Activated CD4-positive, alpha-beta memory T cell treated with anti-CD3 and anti-CD28 coated beads, Interleukin-2, amount 10 ng/mL, durations not matched to agents 7 days and 5 days (primary cell): ENCODE measurements at regions not wholly inside any gene's neighbourhood (a gene's known extent, or its start where the extent isn't known, plus 50 kb on each side); places are given as distances from the start of the nearest gene placed in this dataset.

Source experiments
- CTCF ChIA-PET: fragments of 350-600 bp; sonication (Branson Sonifier 250); formaldehyde crosslinking; loops from one replicate; lab custom pipeline; 2021; ENCODE audit warnings: antibody characterized with exemption, inconsistent platforms; lab: Charles Lee
- POLR2A ChIA-PET: fragments of 350-600 bp; sonication (Branson Sonifier 250); formaldehyde crosslinking; loops from one replicate; lab custom pipeline; 2021; ENCODE audit warnings: antibody characterized with exemption; lab: Charles Lee
- DNase-seq: peaks from one replicate; pipeline ENCODE4 v3.0.0-alpha.2; 2020
- H3K27ac Mint-ChIP-seq: one replicate; pipeline ENCODE4 v1.8.0; 2021; ENCODE audit warnings: mild to moderate bottlenecking, mixed read lengths
- H3K27me3 Mint-ChIP-seq: one replicate; pipeline ENCODE4 v1.8.0; 2021; ENCODE audit warnings: mixed read lengths
- H3K36me3 Mint-ChIP-seq: one replicate; pipeline ENCODE4 v1.8.0; 2021; ENCODE audit warnings: low read depth, mixed read lengths
- H3K4me1 Mint-ChIP-seq: one replicate; pipeline ENCODE4 v1.8.0; 2021; ENCODE audit warnings: mixed read lengths
- H3K4me3 Mint-ChIP-seq: one replicate; pipeline ENCODE4 v1.8.0; 2021; ENCODE audit warnings: mild to moderate bottlenecking, mixed read lengths
- H3K9me3 Mint-ChIP-seq: one replicate; pipeline ENCODE4 v1.8.0; 2021; ENCODE audit warnings: mixed read lengths

- Mint-ChIP-seq H3K4me3 (no peak overlapping the region), H3K27ac (no peak overlapping the region), H3K4me1 (no peaks in the 10 kb centered on the region), H3K36me3 (no peaks in the 10 kb centered on the region), H3K9me3 (no peaks in the 10 kb centered on the region), H3K27me3 (peaks cover 11% of the 10 kb centered on the region)
- CTCF ChIA-PET = no interaction called here
- POLR2A ChIA-PET = no interaction called here
- DNase-seq = no peak
Observed at GRCh38 chr5:96245140-96246091, 187.6 kb downstream of the PCSK1 start.

DNA sequence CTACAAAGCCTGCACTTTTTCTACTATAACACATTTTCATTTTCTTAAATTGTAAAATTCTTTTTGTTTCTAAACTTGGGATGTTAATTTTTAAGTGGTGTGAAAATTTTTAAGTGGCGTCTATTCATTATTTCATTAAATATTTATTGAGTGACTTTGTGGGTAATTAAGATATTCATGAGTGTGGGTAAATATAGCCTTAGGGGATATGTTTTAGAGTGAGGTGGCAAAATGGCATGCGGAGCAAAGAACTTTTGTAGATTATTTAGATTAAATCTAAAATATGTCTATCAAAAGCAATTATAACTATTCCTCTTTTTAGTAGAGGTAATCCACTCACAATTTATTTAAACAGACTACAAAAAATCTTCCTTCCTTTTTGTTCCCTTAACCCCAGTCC lies 188.4 kb downstream of the PCSK1 start:
- H3K27ac Mint-ChIP-seq = no peak overlapping the region
- CTCF ChIA-PET = no interaction called here
- H3K4me3 Mint-ChIP-seq = no peak overlapping the region
- H3K4me1 Mint-ChIP-seq = no peaks in the 10 kb centered on the region
- POLR2A ChIA-PET = no interaction called here
- no peaks in the 10 kb centered on the region for H3K36me3 Mint-ChIP-seq
- H3K27me3 Mint-ChIP-seq = peaks cover 11% of the 10 kb centered on the region
- no peaks in the 10 kb centered on the region for H3K9me3 Mint-ChIP-seq
- DNase-seq = no peak

DNA sequence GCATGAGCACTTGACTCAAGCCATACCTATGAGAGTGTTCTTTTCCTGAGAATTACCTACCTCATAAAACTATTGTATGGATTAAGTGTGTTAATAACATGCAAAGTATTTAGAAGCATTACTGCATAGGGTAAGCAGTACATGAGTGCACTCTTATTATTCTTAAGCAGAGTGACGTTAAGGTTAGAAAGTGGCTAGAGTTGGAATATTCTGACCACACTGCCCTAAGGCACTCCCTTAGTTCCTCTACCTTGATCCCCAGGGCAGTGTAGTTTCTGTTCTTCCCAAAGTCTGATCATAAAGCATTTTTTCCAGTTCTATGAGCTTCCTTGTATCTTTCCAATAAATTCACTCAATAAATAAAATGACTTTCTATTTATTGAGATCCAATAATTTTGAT lies 189.2 kb downstream of the PCSK1 start:
- no peaks in the 10 kb centered on the region for H3K4me1 Mint-ChIP-seq
- DNase-seq = no peak
- CTCF ChIA-PET = no interaction called here

DNA sequence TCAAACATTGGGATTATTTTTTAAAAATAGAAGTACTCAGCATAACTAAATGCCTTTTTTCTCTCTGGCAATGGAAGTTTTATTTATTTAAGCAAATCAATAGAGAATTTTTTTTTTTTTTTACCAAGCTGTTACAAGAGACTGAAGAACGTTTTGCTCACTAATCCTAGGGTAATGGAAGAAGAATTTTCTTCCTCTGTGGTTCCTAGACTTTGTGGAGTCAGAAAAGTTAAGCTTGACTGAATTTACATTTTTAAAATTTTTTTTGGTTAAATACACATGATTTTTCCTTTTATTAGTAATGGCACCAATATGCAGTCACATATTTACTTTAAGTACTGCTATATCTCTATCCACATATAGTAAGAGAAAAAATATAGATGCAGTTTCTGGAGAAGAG lies 189.8 kb downstream of the PCSK1 start:
- no peaks in the 10 kb centered on the region for H3K4me1 Mint-ChIP-seq
- H3K36me3 Mint-ChIP-seq = no peaks in the 10 kb centered on the region
- ChIA-PET CTCF (no interaction called here), POLR2A (no interaction called here)
- DNase-seq = no peak
- peaks cover 9% of the 10 kb centered on the region for H3K27me3 Mint-ChIP-seq
- H3K27ac Mint-ChIP-seq = no peak overlapping the region
- no peak overlapping the region for H3K4me3 Mint-ChIP-seq
- no peaks in the 10 kb centered on the region for H3K9me3 Mint-ChIP-seq

More for the DNA sequence above, 189.2 kb downstream of the PCSK1 start:
- Mint-ChIP-seq H3K9me3 (no peaks in the 10 kb centered on the region), H3K4me3 (no peak overlapping the region), H3K27ac (no peak overlapping the region), H3K27me3 (peaks cover 11% of the 10 kb centered on the region), H3K36me3 (no peaks in the 10 kb centered on the region)
- POLR2A ChIA-PET = no interaction called here

- Mint-ChIP-seq H3K27ac (no peak overlapping the region), H3K4me3 (no peak overlapping the region), H3K9me3 (no peaks in the 10 kb centered on the region), H3K27me3 (peaks cover 9% of the 10 kb centered on the region), H3K4me1 (no peaks in the 10 kb centered on the region), H3K36me3 (no peaks in the 10 kb centered on the region)
- ChIA-PET CTCF (no interaction called here), POLR2A (no interaction called here)
- no peak for DNase-seq
Observed at GRCh38 chr5:96242571-96242970, 190.5 kb downstream of the PCSK1 start.

GRCh38 chr5:96236831-96237230 lies 196.2 kb downstream of the PCSK1 start:
- H3K9me3 Mint-ChIP-seq = no peaks in the 10 kb centered on the region
- no peaks in the 10 kb centered on the region for H3K36me3 Mint-ChIP-seq
- CTCF ChIA-PET = no interaction called here
- POLR2A ChIA-PET = no interaction called here
- H3K27ac Mint-ChIP-seq = no peak overlapping the region
- H3K27me3 Mint-ChIP-seq = no peaks in the 10 kb centered on the region
- H3K4me1 Mint-ChIP-seq = no peaks in the 10 kb centered on the region
- no peak for DNase-seq
- no peak overlapping the region for H3K4me3 Mint-ChIP-seq

DNA sequence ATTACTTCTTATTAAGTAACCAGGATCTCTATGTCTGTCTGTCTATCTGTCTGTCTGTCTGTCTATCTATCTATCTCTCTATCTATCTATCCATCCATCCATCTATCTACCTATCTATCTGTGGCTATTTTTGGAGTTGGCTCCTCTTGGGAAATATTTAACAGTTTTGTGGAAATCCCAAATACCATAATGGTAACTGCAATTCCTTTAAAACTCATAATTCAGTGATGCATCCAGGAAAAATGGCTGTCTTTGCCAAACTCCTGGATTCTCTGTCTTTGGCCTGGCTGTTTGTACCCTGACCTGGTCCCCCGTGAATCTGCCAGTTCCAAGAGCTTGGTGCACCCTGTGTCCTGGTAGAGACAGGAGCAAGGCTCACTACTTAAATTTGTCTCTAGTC lies 197.0 kb downstream of the PCSK1 start:
- no peak for DNase-seq

DNA sequence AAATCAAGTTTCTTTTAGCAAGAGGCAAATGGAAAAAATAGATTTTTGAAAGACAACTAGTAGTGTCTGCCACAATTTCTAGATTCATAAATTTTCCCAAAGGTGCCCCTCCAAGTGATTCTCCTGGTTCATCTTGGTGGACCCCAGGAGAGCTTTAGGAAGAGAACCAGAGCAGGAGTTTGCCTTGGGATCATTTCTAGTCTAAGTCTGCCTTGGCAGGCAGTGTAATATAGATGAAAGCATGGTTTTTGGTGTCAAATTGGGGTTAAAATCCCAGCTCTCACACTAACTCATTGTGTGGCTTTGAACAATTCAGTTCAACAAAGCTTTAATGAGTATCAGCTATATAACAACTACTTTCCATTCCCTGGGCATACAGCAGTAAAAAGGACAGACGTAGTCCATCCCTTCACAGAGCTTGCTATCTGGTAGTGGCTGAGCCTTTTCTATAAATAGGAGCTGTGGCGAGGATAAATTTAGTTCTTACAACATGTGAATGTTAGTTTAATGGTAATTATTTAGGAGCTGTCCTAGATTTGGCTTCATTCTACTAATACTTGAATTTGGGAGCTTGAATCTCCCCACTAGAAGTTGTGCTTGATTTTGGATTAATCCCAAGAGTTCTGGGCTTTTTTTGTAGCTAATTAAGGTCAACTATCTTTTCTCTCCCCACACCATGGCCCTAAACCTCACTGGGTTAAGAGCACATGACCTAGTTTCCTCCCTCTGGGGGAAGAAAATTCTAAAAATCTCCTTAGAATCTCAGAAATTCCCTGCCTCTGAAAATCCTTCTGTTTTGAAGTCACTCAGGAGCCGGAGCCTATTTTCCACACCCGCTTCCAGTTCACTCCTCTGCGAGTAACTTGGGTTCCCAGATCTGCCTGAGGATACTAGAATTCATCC lies 197.8 kb downstream of the PCSK1 start:
- H3K4me3 Mint-ChIP-seq = no peak overlapping the region
- H3K27me3 Mint-ChIP-seq = peaks cover 2% of the 10 kb centered on the region

More for the DNA sequence above, 197.0 kb downstream of the PCSK1 start:
- ChIA-PET CTCF (no interaction called here), POLR2A (no interaction called here)
- Mint-ChIP-seq H3K27ac (no peak overlapping the region), H3K4me1 (no peaks in the 10 kb centered on the region), H3K27me3 (peaks cover 2% of the 10 kb centered on the region), H3K9me3 (peaks cover 2% of the 10 kb centered on the region), H3K36me3 (peaks cover 2% of the 10 kb centered on the region), H3K4me3 (no peak overlapping the region)

DNA sequence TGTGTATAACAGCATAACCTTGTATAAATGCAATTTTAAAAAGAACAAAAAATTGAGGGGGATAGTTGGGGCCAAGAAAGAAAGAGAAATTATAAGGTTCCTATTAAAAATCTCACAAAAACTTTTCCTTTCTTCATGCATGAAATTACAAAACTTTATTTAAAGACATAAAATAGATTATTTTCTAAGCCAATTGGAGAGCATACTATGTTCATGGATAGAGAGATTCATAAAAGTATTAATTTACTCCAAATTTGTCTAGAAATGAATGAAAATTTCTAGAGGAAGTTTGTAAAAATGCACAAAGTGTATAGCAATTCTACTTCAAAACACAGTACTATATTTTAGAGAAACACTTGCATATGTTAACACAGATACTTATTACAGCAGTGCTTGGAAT lies 200.4 kb downstream of the PCSK1 start:
- POLR2A ChIA-PET = no interaction called here
- peaks cover 8% of the 10 kb centered on the region for H3K9me3 Mint-ChIP-seq
- H3K4me1 Mint-ChIP-seq = peaks cover 8% of the 10 kb centered on the region

More for the DNA sequence above, 197.8 kb downstream of the PCSK1 start:
- Mint-ChIP-seq H3K36me3 (peaks cover 2% of the 10 kb centered on the region), H3K27ac (no peak overlapping the region), H3K9me3 (peaks cover 6% of the 10 kb centered on the region), H3K4me1 (no peaks in the 10 kb centered on the region)
- no peak for DNase-seq
- ChIA-PET POLR2A (no interaction called here), CTCF (no interaction called here)

DNA sequence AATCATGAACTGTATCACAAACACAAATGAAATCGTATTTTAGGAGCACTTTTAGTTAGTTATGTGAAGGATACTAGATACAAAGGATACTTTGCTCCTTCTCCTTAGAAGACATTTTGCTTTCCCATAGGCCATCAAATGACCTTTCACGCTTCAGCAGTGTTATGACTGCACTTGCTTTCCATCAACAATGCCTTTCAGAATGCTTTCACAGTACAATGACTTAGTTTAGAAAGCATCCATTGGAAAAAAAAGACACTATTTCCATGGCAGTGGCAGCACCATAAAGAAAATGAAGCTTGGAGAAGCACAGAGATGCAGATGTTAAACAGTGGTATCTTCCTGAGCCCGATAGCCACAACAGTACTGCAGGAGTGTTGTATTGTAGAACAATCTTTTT lies 203.9 kb downstream of the PCSK1 start:
- no peak for DNase-seq
- Mint-ChIP-seq H3K4me3 (no peak overlapping the region), H3K27me3 (peaks cover 2% of the 10 kb centered on the region), H3K27ac (no peak overlapping the region), H3K4me1 (peaks cover 8% of the 10 kb centered on the region), H3K9me3 (peaks cover 8% of the 10 kb centered on the region), H3K36me3 (peaks cover 11% of the 10 kb centered on the region)
- CTCF ChIA-PET = no interaction called here
- POLR2A ChIA-PET = no interaction called here

More for the DNA sequence above, 200.4 kb downstream of the PCSK1 start:
- Mint-ChIP-seq H3K27ac (no peak overlapping the region), H3K4me3 (no peak overlapping the region), H3K27me3 (peaks cover 2% of the 10 kb centered on the region), H3K36me3 (peaks cover 5% of the 10 kb centered on the region)
- CTCF ChIA-PET = no interaction called here
- no peak for DNase-seq

- peaks cover 8% of the 10 kb centered on the region for H3K9me3 Mint-ChIP-seq
- peaks cover 11% of the 10 kb centered on the region for H3K36me3 Mint-ChIP-seq
- H3K27me3 Mint-ChIP-seq = peaks cover 2% of the 10 kb centered on the region
- CTCF ChIA-PET = no interaction called here
- H3K4me3 Mint-ChIP-seq = no peak overlapping the region
- H3K27ac Mint-ChIP-seq = no peak overlapping the region
- POLR2A ChIA-PET = no interaction called here
- no peak for DNase-seq
- peaks cover 8% of the 10 kb centered on the region for H3K4me1 Mint-ChIP-seq
Observed at GRCh38 chr5:96228408-96228807, 204.6 kb downstream of the PCSK1 start.

DNA sequence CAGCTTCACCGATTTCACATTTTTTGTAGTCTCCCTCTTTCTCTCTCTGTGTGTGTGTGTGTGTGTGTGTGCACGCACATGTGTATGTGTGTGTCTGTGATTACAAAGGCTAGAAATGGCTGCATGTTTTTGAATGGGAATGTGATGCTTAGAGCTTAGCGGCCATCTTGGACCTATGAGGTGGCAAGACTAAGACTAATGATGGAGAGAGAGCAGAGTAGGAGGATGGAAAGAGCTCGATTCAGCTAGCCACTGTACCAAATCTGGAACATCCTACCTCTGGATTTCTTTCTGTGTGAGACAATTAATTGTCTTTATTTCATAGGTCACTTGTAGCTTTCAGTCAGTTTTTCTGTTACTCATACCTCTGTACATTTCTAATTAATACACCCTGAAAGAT lies 205.1 kb downstream of the PCSK1 start:
- Mint-ChIP-seq H3K36me3 (peaks cover 11% of the 10 kb centered on the region), H3K9me3 (peaks cover 8% of the 10 kb centered on the region), H3K4me1 (peaks cover 8% of the 10 kb centered on the region), H3K27me3 (peaks cover 2% of the 10 kb centered on the region), H3K27ac (peak overlapping the region; percentile 30), H3K4me3 (no peak overlapping the region)
- ChIA-PET CTCF (no interaction called here), POLR2A (no interaction called here)
- DNase-seq = no peak

DNA sequence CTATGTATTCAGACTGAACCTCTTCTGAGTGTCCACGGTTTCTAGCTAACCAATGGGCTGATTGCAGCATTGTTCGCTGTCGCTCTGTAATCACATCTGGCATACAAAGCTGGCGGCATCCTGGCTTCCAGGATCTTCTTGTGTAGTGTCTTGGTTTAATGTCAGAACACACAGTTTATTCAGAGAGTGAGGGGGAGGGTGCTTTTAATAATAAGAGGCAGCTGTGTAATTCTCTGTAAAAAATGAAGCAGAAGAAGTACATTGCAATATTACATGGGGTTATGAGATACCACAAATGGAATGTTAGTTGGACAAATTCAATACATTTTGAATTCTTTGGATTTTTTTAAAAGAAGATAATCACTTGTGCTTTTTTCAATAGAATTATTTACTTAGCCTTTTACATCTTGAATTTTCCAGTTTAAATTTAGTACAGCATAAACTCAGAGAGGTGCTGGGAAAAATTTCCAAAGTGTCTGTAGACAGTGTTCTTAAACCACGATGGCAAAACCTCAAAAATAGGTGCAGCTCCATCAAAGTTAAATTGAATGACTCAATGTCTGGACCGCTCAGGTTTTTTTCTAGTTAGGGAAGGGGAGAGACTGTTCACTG lies 206.0 kb downstream of the PCSK1 start:
- Mint-ChIP-seq H3K36me3 (peaks cover 11% of the 10 kb centered on the region), H3K9me3 (peaks cover 12% of the 10 kb centered on the region), H3K27me3 (peaks cover 2% of the 10 kb centered on the region), H3K4me3 (no peak overlapping the region), H3K4me1 (peaks cover 8% of the 10 kb centered on the region), H3K27ac (no peak overlapping the region)
- POLR2A ChIA-PET = no interaction called here
- no peak for DNase-seq
- CTCF ChIA-PET = no interaction called here
